Activated CD4-positive, alpha-beta memory T cell treated with anti-CD3 and anti-CD28 coated beads, Interleukin-2, amount 10 ng/mL, durations not matched to agents 7 days and 5 days (primary cell): ENCODE measurements at regions not wholly inside any gene's neighbourhood (a gene's known extent, or its start where the extent isn't known, plus 50 kb on each side); places are given as distances from the start of the nearest gene placed in this dataset.
"Not testable (repeated sequence)": the region's sequence is repeated elsewhere in the genome, so short reads cannot be mapped to it uniquely, and the experiment has no call there.

Source experiments
- CTCF ChIA-PET: fragments of 350-600 bp; sonication (Branson Sonifier 250); formaldehyde crosslinking; loops from one replicate; lab custom pipeline; 2021; ENCODE audit warnings: antibody characterized with exemption, inconsistent platforms; lab: Charles Lee
- POLR2A ChIA-PET: fragments of 350-600 bp; sonication (Branson Sonifier 250); formaldehyde crosslinking; loops from one replicate; lab custom pipeline; 2021; ENCODE audit warnings: antibody characterized with exemption; lab: Charles Lee
- DNase-seq: peaks from one replicate; pipeline ENCODE4 v3.0.0-alpha.2; 2020
- H3K27ac Mint-ChIP-seq: one replicate; pipeline ENCODE4 v1.8.0; 2021; ENCODE audit warnings: mild to moderate bottlenecking, mixed read lengths
- H3K27me3 Mint-ChIP-seq: one replicate; pipeline ENCODE4 v1.8.0; 2021; ENCODE audit warnings: mixed read lengths
- H3K36me3 Mint-ChIP-seq: one replicate; pipeline ENCODE4 v1.8.0; 2021; ENCODE audit warnings: low read depth, mixed read lengths
- H3K4me1 Mint-ChIP-seq: one replicate; pipeline ENCODE4 v1.8.0; 2021; ENCODE audit warnings: mixed read lengths
- H3K4me3 Mint-ChIP-seq: one replicate; pipeline ENCODE4 v1.8.0; 2021; ENCODE audit warnings: mild to moderate bottlenecking, mixed read lengths
- H3K9me3 Mint-ChIP-seq: one replicate; pipeline ENCODE4 v1.8.0; 2021; ENCODE audit warnings: mixed read lengths

DNA sequence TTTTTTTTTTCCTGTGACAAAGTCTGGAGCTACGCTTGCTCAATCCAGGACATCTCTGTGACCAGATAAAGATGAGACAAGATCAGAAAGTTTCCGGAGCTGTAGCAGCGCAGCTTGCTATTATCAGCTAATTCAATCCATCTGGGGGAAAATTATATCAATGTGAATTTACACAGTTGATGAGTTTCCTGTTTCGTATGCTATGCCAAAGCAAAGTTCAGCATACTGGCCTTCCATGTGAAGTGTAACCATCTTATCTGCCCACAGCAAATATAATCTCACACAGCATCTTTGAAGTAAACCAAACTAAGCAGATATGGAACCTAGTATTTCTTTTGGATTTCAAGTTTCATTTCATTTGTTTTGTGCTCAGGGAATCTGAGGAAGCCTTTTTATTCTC lies 1767.7 kb downstream of the EFNA5 start:
- POLR2A ChIA-PET = no interaction called here
- Mint-ChIP-seq H3K27me3 (no peaks in the 10 kb centered on the region), H3K4me3 (no peak overlapping the region), H3K27ac (no peak overlapping the region), H3K9me3 (peaks cover 10% of the 10 kb centered on the region), H3K4me1 (no peaks in the 10 kb centered on the region), H3K36me3 (no peaks in the 10 kb centered on the region)
- CTCF ChIA-PET = interaction anchor here (0.6 kb wide), 1 partner anchor 1584 kb away, joined by 3 read pairs; no protein-coding TSS in a partner anchor
- DNase-seq = no peak

DNA sequence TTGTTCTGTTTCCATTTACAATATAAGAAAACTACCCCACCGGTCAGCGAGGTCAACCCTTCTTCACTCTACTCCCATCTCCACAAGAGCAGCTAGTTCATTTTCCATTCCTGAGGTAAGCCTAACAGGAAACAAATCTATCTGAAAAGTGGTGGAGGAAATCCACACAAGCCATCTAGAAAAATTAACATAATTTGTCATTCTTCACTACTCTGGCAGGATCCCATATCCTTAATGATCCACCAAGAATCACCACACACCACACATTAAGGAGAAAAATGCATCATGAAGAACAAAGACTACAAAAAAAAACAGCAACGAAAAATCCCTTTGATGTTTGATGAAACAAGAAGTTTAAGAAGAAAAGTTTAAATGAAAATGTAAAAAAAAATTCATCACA lies 1771.0 kb downstream of the EFNA5 start:
- H3K9me3 Mint-ChIP-seq = peaks cover 12% of the 10 kb centered on the region
- no peak overlapping the region for H3K27ac Mint-ChIP-seq
- ChIA-PET POLR2A (no interaction called here), CTCF (interaction anchor here (0.6 kb wide), 1 partner anchor 65 kb away, joined by 5 read pairs; no protein-coding TSS in a partner anchor)
- no peak for DNase-seq
- H3K36me3 Mint-ChIP-seq = no peaks in the 10 kb centered on the region
- no peak overlapping the region for H3K4me3 Mint-ChIP-seq
- no peaks in the 10 kb centered on the region for H3K27me3 Mint-ChIP-seq
- H3K4me1 Mint-ChIP-seq = no peaks in the 10 kb centered on the region

DNA sequence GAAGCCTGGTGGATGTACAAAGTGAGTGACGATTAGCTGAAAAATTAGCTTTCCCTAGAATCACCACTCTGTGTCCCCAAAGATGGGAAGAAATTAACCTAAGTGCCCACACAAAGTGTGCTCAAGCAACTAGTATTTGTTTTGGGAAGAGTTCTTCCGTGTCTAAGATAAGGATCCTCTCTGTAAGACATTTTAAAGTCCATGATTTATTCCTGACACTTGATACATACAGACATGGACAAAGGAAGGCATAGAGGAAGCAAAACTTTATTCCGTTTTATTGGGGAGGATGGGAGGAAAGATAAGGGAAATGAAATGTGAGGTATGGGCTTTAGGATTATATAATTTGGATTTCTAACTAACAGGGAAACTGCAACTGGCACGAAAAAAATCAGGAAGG lies 1772.6 kb downstream of the EFNA5 start:
- Mint-ChIP-seq H3K36me3 (no peaks in the 10 kb centered on the region), H3K4me3 (no peak overlapping the region), H3K27ac (no peak overlapping the region), H3K9me3 (peaks cover 12% of the 10 kb centered on the region), H3K27me3 (no peaks in the 10 kb centered on the region), H3K4me1 (no peaks in the 10 kb centered on the region)
- POLR2A ChIA-PET = no interaction called here
- CTCF ChIA-PET = no interaction called here
- DNase-seq = no peak

DNA sequence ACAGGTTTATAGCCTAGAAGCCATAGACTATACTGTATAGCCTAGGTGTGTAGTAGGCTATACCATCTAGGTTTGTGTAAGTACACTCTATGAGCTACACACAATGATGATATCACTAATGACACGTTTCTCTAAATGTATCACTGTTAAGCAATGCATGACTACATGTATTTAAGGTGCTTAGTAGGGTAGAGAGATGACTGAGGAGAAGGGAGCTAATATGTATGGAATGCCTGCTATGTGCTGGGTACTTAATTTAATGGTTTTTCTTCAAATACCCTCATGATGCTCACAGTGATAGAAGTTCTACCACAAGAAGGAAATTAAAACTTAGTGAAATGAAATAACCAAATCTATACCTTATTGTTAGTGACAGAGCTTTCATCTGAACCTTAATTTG lies 1785.5 kb downstream of the EFNA5 start:
- ChIA-PET POLR2A (no interaction called here), CTCF (no interaction called here)
- Mint-ChIP-seq H3K27me3 (no peaks in the 10 kb centered on the region), H3K4me3 (no peak overlapping the region), H3K27ac (no peak overlapping the region), H3K36me3 (no peaks in the 10 kb centered on the region), H3K4me1 (no peaks in the 10 kb centered on the region), H3K9me3 (peaks cover 9% of the 10 kb centered on the region)
- no peak for DNase-seq

DNA sequence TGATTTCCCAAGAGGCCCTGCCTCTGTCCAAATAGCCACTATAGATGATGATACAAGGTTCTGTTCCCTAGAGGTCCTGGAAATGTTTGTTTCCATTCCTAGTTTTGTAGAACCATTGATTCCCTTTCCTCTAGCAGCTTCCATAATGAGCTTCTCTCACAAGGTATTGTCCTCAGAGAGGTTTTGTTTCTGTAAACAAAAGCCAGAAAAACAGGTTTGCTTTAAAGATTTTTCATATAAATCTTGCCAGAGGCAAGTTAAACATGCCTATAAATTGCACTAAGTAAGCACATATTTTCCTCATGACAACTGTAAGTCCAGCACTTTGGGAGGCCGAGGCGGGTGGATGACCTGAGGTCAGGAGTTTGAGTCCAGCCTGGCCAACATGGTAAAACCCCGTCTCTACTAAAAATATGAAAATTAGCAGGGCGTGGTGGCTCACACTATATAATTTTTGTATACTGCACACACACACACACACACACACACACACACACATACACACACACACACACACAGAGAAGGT lies 1787.7 kb downstream of the EFNA5 start:
- POLR2A ChIA-PET = no interaction called here
- DNase-seq = no peak
- Mint-ChIP-seq H3K4me1 (no peaks in the 10 kb centered on the region), H3K36me3 (no peaks in the 10 kb centered on the region), H3K4me3 (no peak overlapping the region), H3K27ac (no peak overlapping the region), H3K27me3 (no peaks in the 10 kb centered on the region), H3K9me3 (peaks cover 9% of the 10 kb centered on the region)
- CTCF ChIA-PET = no interaction called here

DNA sequence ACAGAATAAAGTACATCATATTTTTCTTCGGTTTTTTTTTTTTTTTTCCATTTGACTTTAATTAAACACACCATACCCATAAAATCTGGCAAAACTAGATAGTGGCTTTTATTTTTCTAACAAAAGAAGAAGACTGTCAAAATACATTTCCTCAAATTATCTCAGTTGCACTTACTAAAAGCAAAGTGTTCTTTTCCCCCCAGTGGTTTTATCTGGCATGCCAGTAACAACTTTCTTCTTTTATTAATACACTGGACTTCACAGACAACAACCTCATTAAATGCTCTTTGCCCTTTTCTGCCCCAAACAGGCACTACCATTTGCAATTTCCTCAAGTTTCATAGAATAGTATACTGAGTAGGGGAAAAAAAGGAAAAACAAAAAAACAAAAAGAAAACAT lies 1792.3 kb downstream of the EFNA5 start:
- H3K4me3 Mint-ChIP-seq = no peak overlapping the region
- no peak overlapping the region for H3K27ac Mint-ChIP-seq
- no peak for DNase-seq
- H3K36me3 Mint-ChIP-seq = no peaks in the 10 kb centered on the region
- no peaks in the 10 kb centered on the region for H3K4me1 Mint-ChIP-seq
- peaks cover 5% of the 10 kb centered on the region for H3K9me3 Mint-ChIP-seq
- H3K27me3 Mint-ChIP-seq = no peaks in the 10 kb centered on the region
- ChIA-PET POLR2A (no interaction called here), CTCF (no interaction called here)

DNA sequence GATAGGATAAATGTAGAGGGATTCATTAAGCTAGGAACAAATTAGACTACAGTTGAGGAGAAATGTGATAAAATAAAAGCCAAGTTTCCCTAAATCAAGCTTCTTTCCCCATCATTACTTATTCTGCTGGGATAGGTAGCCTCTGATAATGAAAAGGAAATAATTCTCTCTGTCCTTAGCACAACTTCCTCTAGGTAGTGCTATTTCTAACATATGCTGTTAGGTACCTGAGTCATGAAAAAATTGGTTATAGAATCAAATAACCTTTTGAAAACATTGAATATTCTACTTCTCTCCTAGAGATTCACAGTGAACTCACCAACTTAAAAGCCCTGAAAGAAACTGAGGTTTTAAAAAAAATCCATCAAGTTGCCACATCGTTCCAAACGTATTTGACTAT lies 1793.1 kb downstream of the EFNA5 start:
- Mint-ChIP-seq H3K4me1 (no peaks in the 10 kb centered on the region), H3K27ac (no peak overlapping the region), H3K9me3 (peaks cover 8% of the 10 kb centered on the region), H3K27me3 (no peaks in the 10 kb centered on the region), H3K4me3 (no peak overlapping the region), H3K36me3 (no peaks in the 10 kb centered on the region)
- DNase-seq = no peak
- ChIA-PET CTCF (no interaction called here), POLR2A (no interaction called here)

DNA sequence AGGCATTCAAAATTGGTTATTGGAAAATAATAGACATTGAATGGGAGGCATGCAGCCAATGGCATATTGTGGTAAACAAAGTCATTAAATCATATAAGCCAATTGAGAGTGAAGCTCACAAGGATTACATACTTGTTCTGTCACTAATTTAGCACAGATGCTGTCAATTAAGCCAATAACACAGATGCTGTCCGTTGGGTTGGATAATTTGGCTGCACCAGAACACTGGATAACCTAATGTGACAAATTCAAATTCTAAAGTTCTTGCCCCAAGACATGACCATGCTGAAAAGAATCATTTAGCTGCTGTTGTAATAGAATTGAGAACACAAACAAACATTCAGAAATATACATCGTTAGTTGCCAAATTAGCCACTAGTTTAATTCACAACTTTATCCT lies 1796.4 kb downstream of the EFNA5 start:
- Mint-ChIP-seq H3K27me3 (no peaks in the 10 kb centered on the region), H3K36me3 (no peaks in the 10 kb centered on the region), H3K9me3 (peaks cover 12% of the 10 kb centered on the region), H3K4me3 (no peak overlapping the region), H3K4me1 (no peaks in the 10 kb centered on the region), H3K27ac (no peak overlapping the region)
- ChIA-PET POLR2A (no interaction called here), CTCF (no interaction called here)
- DNase-seq = no peak

DNA sequence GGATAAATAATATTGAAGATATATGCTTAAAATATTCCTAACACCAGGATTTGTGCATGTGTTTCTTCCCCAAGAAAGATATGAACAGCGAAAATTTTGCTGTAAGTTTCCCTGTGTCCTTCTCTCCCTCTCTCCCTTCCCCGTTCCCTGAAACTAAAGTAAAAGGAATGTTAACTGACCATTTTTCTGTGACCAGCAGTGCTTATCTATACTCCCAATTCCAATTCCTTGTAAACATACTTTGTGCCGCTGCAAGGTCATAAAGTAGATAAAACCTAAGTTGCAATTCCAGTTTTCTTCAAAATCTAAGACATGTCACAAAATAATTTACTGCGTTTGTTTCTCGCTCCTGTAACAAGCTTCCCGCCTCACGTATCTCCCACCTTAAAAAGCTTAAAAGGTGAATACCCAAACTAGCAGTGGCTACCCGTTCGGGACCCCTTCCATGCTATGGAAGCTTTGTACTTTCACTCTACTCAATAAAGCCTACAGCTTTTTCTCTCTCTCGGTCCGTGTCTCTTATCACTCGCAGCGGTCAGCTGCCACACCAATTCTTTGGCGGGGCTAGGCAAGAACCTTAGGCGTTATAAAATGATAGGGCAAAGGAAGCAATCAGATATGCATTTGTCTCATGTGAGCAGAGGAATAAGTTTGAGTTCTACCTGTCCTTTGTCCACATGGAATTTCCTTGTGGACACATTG lies 1798.0 kb downstream of the EFNA5 start:
- H3K4me1 Mint-ChIP-seq = no peaks in the 10 kb centered on the region
- H3K4me3 Mint-ChIP-seq = no peak overlapping the region
- no peaks in the 10 kb centered on the region for H3K27me3 Mint-ChIP-seq
- no peaks in the 10 kb centered on the region for H3K36me3 Mint-ChIP-seq
- peaks cover 20% of the 10 kb centered on the region for H3K9me3 Mint-ChIP-seq
- no peak for DNase-seq
- POLR2A ChIA-PET = no interaction called here
- CTCF ChIA-PET = no interaction called here
- H3K27ac Mint-ChIP-seq = no peak overlapping the region

GRCh38 chr5:105868038-105868780 lies 1802.5 kb downstream of the EFNA5 start:
- Mint-ChIP-seq H3K36me3 (no peaks in the 10 kb centered on the region), H3K27ac (no peak overlapping the region), H3K9me3 (peaks cover 15% of the 10 kb centered on the region), H3K4me1 (no peaks in the 10 kb centered on the region), H3K4me3 (no peak overlapping the region), H3K27me3 (no peaks in the 10 kb centered on the region)
- no peak for DNase-seq
- ChIA-PET POLR2A (no interaction called here), CTCF (no interaction called here)

- POLR2A ChIA-PET = no interaction called here
- H3K27me3 Mint-ChIP-seq = no peaks in the 10 kb centered on the region
- peaks cover 15% of the 10 kb centered on the region for H3K9me3 Mint-ChIP-seq
- no peak overlapping the region for H3K27ac Mint-ChIP-seq
- DNase-seq = no peak
- no peak overlapping the region for H3K4me3 Mint-ChIP-seq
- no peaks in the 10 kb centered on the region for H3K4me1 Mint-ChIP-seq
- CTCF ChIA-PET = no interaction called here
- no peaks in the 10 kb centered on the region for H3K36me3 Mint-ChIP-seq
Measured at GRCh38 chr5:105865834-105866233, 1804.9 kb downstream of the EFNA5 start.

- H3K36me3 Mint-ChIP-seq, H3K27ac Mint-ChIP-seq, POLR2A ChIA-PET, H3K27me3 Mint-ChIP-seq, DNase-seq, H3K4me3 Mint-ChIP-seq, CTCF ChIA-PET, H3K4me1 Mint-ChIP-seq: not testable (repeated sequence)
- H3K9me3 Mint-ChIP-seq = peaks cover 16% of the 10 kb centered on the region
Measured at GRCh38 chr5:105859350-105859749, 1811.4 kb downstream of the EFNA5 start.

DNA sequence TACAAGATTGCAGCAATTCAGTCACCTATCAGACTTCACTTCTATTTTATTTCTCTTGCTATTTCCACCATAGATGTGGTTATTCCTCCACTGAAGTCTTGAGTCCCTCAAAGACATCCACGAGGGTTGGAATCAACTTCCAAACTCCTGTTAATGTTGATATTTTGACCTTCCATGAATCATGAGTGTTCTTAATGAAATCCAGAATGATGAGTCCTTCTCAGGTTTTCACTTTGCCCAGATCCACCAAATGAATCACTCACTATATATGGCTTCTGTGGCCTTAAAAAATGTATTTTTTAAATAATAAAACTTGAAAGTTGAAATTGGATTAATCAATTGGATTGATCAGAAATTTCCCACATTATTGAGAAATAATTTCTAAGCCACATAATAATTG lies 1821.0 kb downstream of the EFNA5 start:
- Mint-ChIP-seq H3K27ac (no peak overlapping the region), H3K36me3 (no peaks in the 10 kb centered on the region), H3K4me1 (no peaks in the 10 kb centered on the region), H3K9me3 (peaks cover 6% of the 10 kb centered on the region), H3K27me3 (no peaks in the 10 kb centered on the region), H3K4me3 (no peak overlapping the region)
- POLR2A ChIA-PET = no interaction called here
- DNase-seq = no peak
- CTCF ChIA-PET = no interaction called here

DNA sequence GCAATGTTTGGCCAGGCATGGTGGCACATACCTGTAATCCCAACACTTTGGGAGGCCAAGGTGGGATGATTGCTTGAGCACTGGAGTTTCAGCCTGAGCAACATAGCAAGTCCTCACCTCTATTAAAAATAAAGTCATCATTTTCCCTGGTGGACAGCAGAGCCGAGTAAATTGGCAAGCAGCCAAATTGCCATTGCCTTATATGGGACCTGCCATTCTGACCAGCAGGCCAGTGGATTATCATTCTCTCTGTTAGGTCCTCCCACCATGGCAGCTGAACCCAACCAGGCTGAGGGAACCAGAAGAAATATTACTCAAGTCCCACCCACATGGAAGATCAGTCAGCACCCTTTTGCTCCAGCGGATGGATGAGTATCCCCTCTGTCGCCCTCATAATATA lies 1829.9 kb downstream of the EFNA5 start:
- POLR2A ChIA-PET = no interaction called here
- H3K27ac Mint-ChIP-seq = no peak overlapping the region
- H3K9me3 Mint-ChIP-seq = peaks cover 12% of the 10 kb centered on the region
- no peaks in the 10 kb centered on the region for H3K4me1 Mint-ChIP-seq
- no peaks in the 10 kb centered on the region for H3K36me3 Mint-ChIP-seq
- no peaks in the 10 kb centered on the region for H3K27me3 Mint-ChIP-seq
- DNase-seq = no peak
- CTCF ChIA-PET = no interaction called here
- H3K4me3 Mint-ChIP-seq = no peak overlapping the region
